GM21381 (cell line): ENCODE measurements at regions not wholly inside any gene's neighbourhood (a gene's known extent, or its start where the extent isn't known, plus 50 kb on each side); places are given as distances from the start of the nearest gene placed in this dataset.
"Not testable (repeated sequence)": the region's sequence is repeated elsewhere in the genome, so short reads cannot be mapped to it uniquely, and the experiment has no call there.

Experiments
- ATAC-seq: cut with Tn5 transposase; IDR thresholded peaks from one replicate; pipeline ENCODE4 v1.9.1; 2021; ENCODE audit warnings: mild to moderate bottlenecking, moderate library complexity; ENCODE audit not compliant: unreplicated experiment

DNA sequence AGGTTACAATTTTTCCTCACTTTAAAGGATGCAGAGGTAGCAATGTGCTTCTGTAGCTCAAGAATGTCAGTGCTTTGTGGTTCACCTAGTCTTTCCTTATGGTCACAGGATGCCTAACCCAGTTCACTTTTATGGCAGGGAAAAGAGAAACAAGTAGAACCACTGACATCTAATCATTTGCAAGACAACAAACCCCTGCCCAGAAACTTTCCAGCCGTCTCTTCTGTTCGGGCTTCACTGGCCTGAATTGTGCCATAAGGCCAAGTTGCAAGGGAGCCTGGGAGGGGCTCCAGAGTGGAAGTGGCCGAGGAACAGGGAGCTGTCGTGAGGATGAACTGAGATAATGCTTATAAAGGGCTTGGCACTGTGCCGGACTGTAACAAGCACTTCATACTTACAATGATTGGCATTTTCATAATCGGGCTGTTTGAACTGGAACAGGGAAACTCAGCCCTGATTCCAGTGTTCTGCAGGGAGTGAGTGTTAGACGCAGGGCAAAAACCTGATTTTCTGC, 212.6 kb downstream of the BCAS1 start:
- ATAC-seq, result no peak

DNA sequence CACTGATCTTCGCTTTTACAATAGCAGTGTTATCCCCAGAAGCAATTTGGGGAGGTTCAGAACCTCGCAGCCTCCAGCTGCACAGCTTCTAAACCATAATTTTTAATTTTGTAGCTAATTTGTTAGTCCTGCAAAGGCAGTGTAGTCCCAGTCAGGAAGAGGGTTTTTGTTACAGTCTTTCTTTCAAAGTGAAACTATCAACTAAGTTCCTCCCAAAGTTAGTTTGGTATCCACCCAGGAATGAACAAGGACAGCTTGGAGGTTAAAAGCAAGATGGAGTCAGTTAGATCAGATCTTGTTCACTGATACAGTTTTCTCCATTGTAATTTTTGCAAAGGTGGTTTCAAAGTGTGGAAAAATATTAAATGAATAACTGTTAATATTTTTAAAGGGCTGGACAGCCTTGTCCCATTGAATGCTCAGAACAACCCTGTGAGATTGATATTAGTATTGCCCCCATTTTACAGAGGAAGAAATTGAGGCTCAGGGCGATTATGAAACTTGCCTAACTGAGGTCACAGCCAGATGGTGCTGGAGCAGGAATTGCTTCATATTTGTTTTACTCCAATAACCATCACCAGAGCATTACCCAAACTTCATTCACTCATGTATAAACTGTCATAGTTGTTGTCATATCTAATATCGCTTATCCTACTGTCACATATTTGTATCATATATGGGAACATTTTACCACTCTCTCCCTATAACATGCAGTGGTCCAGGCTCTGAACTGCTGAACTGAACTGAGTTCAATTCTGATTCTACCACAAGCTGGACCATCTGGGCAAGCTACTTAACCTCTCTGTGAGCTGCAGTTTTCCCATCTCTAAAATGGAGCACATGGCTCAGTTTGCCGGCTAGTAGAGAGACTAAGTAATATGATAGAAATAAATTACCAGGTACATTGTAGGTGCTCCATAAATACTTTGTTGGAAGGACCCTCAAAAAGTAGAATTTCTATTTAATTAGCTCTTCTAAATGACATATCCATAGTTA, 213.8 kb downstream of the BCAS1 start:
- no peak for ATAC-seq

DNA sequence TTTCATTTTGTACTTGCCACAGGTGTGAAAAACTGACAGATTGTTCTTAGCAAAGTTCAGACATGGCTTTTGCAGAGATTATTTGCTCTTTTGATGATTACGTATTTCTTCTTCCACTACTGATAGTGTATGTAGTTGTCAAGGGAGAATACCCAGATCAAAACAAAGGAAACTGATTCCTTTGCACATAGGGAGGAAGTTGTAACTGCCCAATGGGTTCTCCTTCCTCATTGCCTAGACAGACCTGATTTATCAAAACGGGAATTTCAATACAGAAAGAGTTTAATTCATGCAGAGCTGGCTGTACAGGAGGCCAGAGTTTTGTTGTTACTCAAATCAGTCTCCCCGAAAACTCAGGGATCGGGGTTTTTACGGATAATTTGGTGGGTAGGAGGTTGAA, 214.7 kb downstream of the BCAS1 start:
- ATAC-seq, result no peak

DNA sequence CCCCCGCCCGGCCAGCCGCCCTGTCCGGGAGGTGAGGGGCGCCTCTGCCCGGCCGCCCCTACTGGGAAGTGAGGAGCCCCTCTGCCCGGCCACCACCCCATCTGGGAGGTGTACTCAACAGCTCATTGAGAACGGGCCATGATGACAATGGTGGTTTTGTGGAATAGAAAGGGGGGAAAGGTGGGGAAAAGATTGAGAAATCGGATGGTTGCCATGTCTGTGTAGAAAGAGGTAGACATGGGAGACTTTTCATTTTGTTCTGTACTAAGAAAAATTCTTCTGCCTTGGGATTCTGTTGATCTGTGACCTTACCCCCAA, 215.8 kb downstream of the BCAS1 start:
- not testable (repeated sequence) for ATAC-seq

DNA sequence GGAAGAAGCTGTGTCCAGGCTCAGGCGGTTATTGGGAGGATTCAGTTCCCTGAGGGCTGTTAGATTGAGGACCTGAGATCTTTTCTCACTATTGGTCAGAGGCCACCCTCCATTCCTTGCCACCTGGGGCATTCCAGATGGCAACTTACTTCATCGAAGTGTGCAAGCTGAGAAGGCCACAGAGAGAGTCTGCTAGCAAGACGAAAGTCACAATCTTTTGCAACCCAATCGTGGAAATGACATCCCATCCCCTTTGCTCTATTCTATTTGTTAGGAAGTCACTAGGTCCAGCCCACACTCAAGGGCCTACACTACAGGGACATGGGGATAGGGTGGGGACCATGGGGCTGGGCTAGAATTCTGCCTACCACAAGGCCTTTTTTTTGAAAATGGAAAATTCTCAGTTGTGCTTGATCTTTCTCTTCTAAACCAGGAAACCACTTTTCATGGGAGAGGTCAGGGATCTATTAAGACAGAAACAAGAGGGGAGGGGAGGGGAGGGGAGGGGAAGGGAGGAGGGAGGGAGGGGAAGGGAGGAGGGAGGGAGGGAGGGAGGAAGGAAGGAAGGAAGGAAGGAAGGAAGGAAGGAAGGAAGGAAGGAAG, 217.2 kb downstream of the BCAS1 start:
- ATAC-seq, result no peak

DNA sequence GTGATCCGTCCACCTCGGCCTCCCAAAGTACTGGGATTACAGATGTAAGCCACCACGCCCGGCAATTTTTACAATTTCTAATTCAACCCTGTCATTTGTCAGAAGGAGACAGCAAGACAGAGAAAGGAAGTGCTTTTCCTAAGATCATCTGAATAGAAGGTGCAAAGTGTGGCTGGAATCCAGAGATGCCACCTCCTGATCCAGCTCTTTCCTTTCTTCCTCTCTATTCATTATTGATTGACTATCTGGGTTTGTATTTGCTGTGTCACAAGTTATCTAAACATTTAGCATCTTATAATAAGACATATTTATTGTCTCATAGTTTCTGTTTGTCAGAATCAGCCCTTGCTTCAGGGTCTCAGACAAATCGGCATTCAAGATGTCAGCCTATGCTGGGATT, 217.7 kb downstream of the BCAS1 start:
- ATAC-seq, result no peak

DNA sequence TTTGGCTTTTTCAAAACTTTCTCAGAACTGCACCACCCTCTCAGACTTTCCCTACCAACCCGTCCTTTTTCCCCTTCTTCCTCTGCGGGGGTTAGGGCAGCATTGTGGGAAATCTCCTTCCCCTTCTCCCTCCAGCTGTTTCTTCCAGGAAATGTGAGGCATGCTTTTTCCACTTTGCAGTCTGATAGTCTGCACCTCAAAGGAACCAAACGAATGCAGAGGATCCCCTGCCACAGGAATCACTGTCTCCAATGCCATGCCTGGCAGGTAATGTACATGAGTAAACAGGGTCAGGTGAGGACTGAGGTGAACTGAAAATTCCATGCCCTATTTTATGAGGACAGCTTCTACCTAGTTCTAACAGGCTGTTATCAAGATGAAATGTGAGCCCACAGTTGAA, 218.4 kb downstream of the BCAS1 start:
- no peak for ATAC-seq

DNA sequence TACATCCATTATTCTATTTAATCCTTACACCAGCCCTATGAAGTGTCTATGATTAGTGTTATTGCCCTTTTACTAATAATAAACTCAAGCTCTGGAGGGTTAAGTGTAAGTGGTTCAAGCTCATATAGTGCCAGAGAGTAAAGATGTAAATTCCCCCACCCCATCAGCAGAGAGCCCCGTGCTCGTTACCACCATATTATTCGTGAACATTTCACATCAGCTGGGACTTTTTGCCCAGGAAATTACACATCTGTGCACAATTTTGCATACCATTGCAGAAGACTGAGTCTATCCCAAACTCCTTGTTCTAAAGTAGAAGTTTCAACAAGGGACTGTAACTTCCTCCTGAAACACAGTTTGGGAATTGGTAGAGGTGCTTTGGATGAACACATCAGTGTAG, 220.1 kb downstream of the BCAS1 start:
- ATAC-seq, result no peak

DNA sequence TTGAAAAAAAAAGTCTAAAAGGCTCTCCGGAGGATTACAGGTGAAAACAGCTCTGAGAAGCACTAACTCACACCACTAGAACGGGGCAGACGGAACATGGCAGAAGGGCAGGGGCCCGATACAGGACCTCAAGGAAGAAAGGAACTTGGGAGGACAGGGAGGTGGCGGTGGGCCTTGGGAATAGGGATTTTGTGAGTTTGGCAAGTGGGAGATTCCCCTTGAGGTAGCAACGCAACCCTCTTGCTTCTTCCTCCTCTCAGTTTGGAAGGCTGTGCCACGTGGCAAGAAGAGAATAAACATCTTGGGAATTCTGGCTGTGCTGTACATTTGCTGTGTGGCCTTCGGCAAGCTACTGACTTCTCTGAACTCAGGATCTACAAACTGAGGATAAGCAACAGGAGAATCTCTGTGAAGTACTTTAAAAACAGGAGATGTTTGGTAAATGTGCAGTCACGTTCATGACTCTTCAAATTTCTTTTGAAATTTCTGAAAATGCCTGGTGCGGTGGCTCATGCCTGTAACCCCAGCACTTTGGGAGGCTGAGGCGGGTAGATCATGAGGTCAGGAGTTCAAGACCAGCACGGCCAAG, 220.8 kb downstream of the BCAS1 start:
- no peak for ATAC-seq

DNA sequence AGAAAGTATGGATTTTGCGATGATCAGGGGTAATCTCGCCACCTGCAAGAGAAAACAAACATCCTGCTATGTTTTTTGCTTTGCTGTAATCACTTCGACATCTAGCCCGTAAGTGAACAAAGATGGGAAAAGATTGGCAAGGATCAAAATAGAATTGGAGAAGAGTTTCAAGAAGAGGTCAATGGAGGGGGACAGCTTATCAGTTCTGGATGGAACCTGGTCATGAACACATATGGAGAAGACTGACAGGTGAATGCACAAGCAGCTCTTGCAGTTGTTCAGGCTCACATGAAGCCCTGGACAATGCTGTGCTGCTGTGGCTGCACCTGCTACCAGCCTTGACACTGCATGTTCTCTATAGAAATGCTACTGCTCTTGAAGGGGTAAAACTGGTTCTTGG, 222.1 kb downstream of the BCAS1 start:
- no peak for ATAC-seq

DNA sequence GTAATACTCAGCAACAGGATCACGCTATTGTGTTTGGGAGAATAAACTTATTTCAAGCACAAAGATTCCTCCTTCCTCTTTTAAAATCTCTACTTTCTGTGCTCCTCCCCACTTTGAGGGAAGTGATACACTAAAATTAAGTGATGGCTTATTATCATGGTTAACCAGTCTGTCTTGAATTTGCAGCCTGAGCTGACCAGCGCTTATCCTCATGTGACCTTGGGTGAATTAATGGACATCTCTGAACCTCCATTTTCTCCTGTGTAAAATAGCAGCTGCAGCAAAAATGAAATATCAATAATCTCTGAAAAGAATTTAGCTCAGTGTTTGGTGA, 222.6 kb downstream of the BCAS1 start:
- peak; percentile 19 for ATAC-seq

DNA sequence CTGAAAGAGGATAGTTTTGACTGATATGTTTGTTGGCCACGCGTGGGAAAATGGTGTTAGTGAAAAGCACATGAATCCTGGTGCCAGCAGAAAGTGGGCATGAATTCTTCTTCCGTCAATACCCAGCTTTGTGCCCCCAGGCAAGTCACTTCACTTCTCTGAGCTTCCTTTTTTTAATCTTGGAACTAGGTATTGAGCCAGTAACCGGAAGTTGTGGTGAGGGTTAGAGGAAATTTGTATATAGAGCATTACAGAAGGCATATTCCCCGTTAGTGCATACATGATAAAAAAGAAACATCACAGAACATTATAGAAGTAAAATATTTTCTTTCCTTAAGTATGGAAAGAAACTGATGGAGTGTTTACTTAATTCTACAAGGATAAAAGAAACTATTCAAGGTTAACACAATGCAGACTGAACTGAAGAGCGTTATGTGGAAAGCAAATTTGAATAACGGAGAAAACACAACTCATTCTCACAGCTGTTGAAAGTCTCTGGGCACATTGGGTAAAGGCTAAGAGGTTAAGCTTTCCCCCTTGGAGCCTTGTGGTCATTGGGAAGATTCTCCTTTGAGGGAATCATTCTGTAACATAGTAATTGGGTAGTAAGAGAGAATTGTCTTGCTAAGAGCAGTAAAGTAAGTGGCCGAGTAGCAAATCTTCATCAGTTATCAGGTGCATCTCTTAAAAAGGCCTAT, 223.1 kb downstream of the BCAS1 start:
- peak; percentile 45 for ATAC-seq

DNA sequence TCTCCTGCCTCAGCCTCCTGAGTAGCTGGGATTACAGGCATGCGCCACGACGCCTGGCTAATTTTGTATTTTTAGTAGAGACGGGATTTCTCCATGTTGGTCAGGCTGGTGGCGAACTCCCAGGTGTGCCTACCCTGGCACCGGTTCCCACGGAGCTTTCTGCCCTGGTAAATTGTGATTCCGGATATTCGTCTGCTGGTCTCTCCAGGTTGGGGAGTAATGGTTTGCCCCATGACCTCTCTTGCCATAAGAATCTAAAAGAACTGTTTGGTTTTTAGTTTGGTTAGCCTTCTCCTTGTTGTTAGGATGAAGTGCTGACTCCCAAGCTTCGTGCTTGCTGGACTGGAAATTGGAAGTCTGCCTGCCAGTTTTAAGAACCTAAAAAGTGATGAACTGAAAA, 223.8 kb downstream of the BCAS1 start:
- ATAC-seq, result no peak

DNA sequence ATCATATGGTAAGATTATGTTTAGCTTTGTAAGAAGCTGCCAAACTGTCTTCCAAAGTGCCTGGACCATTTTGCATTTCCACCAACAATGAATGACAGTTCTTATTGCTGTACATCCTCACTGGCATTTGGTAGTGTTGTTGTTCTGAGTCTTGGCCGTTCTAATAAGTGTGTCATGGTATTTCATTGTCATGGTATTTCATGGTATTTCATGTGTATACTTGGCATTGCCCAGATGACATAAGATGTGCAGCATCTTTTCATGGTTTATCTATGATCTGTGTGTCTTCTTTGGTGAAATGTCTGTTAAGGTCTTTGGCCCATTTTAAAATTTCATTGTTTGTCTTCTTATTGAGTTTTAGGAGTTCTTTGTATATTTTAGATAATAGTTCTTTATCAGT, 224.4 kb downstream of the BCAS1 start:
- ATAC-seq, result no peak

DNA sequence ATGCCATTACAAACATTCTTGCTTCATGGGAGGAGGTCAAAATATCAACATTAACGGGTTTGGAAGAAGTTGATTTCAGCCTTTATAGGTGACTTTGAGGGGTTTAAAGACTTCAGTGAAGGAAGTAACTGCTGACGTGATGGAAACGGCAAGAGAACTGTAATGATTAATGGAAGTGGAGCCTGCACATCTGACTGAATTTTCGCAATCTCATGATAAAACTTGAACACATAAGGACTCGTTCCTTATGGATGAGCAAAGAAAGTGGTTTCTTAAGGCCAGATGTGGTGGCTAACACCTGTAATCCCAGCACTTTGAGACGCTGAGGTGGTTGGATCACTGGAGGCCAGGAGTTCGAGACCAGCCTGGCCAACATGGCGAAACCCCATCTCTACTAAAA, 226.1 kb downstream of the BCAS1 start:
- no peak for ATAC-seq

DNA sequence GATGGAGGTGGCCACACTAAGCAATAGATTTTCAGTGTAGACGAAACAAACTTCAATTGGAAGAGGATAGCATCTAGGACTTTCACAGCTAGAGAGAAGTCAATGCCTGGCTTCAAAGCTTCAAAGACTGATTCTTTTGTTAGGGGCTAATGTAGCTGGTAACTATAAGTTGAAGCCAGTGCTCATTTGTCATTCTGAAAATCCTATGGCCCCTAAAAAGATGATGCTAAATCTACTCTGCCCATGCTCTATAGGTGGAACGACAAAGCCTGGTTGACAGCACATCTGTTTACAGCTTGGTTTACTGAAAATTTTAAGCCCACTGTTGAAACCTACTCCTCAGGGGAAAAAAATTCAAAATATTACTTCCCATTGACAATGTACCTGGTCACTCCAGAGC, 226.7 kb downstream of the BCAS1 start:
- ATAC-seq, result no peak

DNA sequence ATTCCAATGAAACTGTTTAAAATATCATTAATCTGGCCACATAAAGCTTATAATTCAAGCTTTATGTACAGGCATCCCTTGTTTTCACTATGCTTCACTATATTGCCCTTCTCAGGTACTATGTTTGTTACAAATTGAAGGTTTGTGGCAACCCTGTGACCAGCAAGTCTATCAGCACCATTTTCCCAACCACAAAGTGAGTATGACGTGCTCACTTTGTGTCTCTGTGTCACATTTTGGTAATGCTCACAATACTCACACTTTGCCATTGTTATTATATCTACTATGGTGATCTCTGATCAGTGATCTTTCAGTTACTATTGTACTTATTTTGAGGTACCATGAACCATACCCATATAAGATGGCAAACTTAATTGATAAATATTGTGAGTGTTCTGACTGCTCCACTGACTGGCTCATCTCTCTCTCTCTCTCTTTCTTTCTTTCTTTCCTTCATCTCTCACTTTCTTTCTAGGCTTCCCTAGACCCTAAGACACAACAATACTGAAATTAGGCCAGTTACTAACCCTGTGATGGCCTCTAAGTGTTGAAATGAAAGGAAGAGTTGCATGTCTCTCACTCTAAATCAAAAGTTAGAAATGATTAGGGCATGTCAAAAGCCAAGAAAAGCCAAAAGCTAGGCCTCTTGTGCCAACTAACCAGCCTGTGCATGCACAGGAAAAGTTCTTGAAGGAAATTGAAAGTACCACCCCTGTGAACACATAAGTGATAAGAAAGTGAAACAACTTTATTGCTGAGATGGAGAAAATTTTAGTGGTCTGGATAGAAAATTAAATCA, 227.9 kb downstream of the BCAS1 start:
- ATAC-seq, result no peak

DNA sequence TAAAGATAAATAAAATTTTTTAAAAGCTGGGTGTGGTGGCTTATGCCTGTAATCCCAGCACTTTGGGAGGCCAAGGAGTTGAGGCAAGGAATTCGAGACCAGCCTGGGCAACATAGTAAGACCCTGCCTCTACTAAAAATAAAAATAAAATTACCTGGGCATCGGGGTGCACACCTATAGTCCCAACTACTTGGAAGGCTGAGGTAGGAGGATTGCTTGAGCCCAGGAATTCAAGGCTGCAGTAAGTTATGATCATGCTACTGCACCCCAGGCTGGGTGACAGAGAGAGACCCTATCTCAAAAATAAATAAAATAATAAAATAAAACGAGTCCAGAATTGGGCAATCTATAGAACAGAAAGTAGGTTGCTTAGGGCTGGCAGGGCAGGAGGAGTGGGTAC, 228.7 kb downstream of the BCAS1 start:
- ATAC-seq, result no peak

DNA sequence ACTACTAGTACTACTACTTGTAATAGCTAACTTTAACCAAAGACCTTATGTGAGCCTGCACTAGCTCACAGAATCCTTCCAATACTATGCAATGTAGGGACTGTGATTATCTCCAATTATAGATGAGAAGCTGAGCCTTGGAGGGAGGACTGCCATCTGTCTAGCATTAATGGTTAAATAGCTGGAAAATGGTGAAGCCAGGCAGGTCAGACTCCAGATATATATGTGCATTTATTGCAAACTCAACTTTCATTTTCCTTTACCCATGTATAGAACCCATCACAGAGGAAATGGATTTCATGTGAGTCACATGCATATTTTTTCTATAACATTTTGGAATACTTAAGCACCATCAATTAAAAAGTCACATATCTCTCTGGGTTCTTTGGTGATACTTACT, 229.9 kb downstream of the BCAS1 start:
- no peak for ATAC-seq

DNA sequence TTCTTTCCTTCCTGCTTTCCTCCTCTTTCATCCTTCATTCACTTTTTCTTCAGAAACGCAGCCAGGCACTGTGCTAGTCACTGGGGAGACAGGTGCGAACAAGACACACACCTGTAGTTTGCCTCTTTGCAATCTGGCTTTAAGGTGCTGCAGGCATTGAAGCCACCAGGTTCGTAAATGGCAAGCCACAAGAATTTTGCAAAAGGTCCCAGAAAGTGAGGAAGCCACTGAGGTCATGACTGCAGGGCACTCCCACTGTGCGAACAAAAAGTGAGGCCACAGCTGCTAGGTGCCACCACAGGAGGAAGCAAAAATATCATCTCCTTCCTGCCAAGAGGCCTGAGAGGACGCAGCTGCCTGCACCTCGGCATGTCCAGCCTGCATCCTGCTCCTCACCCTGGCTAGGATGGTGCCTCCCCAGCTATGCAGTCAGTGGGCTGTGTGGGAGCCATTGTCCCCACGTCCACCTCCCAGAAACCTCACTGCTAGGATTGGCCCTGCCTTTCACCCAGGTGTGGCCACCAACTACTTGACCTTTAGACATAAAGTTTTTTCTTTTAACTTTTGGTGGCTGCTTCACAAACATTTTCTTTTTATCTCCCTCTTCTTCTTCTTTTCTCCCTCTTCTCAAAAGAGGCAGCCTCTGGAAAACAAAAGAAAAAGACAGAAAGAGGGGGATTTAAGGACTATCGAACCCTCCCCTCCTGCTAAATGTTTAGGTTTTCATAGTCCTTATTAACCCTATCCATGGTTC, 230.8 kb downstream of the BCAS1 start:
- peak; percentile 69 for ATAC-seq
